ENCODE measurements at regions not wholly inside any gene's neighbourhood (a gene's known extent, or its start where the extent isn't known, plus 50 kb on each side); places are given as distances from the start of the nearest gene placed in this dataset.
A peak's percentile ranks its signal among the peaks of the same experiment; 100 is the strongest.

DNA sequence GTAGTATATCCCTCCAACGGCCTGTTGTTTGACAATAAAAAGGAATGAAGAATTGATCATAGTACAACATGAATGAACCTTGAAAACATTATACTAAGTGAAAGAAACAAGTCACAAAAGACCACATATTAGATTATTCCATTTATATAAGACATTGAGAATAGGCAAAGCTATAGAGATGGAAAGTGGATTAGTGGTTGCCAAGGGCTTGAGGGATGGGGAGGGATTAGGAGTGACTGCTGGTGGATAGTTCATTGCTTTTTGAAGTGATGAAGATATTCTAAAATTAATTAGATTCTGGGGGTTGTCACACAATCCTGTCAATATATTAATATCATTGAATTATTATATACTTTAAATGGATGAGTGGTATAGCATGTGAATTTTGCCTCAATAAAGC, 142.5 kb upstream of the DPT start:
- Histone ChIP-seq H3K4me3 (no peak overlapping the region), H3K36me3 (ENCODE audit: low read depth) (no peaks in the 10 kb centered on the region), H3K4me1 (ENCODE audit: low read depth) (no peaks in the 10 kb centered on the region), H3K9me3 (no peaks in the 10 kb centered on the region)
- no peak for ATAC-seq
- no peak for DNase-seq
- intact Hi-C loops (cut with DNase I, micrococcal nuclease): no loop called here
- TF ChIP-seq, protein P1, sequence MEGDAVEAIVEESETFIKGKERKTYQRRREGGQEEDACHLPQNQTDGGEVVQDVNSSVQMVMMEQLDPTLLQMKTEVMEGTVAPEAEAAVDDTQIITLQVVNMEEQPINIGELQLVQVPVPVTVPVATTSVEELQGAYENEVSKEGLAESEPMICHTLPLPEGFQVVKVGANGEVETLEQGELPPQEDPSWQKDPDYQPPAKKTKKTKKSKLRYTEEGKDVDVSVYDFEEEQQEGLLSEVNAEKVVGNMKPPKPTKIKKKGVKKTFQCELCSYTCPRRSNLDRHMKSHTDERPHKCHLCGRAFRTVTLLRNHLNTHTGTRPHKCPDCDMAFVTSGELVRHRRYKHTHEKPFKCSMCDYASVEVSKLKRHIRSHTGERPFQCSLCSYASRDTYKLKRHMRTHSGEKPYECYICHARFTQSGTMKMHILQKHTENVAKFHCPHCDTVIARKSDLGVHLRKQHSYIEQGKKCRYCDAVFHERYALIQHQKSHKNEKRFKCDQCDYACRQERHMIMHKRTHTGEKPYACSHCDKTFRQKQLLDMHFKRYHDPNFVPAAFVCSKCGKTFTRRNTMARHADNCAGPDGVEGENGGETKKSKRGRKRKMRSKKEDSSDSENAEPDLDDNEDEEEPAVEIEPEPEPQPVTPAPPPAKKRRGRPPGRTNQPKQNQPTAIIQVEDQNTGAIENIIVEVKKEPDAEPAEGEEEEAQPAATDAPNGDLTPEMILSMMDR (IDR thresholded peaks at IDR 0.05): no peak

DNA sequence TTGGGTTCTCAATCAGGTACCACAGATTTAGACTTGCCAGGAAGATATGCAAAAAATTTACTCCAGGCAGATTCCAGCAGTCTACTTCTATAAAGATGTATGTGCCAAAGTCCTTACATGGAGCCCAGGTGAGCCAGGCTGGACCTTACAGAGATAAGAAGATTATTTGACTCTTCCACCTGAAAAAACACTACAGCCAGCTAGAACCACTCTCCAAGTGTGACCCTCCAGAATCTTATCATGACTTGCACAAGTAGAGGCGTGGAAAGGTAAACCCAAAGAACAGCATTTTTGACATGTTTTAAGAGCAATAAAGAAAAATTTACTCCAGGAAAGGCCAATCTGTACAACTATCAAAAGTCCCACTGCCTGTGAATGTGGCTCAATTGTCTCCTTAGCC, 146.8 kb upstream of the DPT start:
- ATAC-seq: no peak
- intact Hi-C loops (cut with DNase I, micrococcal nuclease): no loop called here

DNA sequence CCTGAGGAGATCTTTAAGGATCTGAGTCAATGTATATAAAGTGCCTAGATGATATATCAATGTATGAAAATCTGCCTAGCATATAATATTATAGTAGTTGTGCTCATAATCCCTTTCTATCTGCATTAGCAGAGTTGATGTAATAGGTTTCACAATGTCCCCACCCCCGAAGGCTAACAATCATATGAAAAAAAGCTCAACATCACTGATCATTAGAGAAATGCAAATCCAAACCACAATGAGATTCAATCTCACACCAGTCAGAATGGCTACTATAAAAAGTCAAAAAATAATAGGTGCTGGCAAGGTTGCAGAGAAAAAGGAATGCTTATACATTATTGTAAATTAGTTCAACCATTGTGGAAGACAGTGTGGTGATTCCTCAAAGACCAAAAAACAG, 147.8 kb upstream of the DPT start:
- no peaks in the 10 kb centered on the region for H3K36me3 ChIP-seq (ENCODE audit: low read depth)
- H3K9me3 ChIP-seq: no peaks in the 10 kb centered on the region
- peaks cover 9% of the 10 kb centered on the region for H3K4me1 ChIP-seq (ENCODE audit: low read depth)
- TF ChIP-seq, protein P1 (IDR thresholded peaks at IDR 0.05): no peak
- ATAC-seq: no peak
- H3K4me3 ChIP-seq: no peak overlapping the region
- intact Hi-C loops (cut with DNase I, micrococcal nuclease): no loop called here
- no peak for DNase-seq

More for the DNA sequence above, 146.8 kb upstream of the DPT start:
- TF ChIP-seq, protein P1 (IDR thresholded peaks at IDR 0.05): no peak
- H3K36me3 ChIP-seq (ENCODE audit: low read depth): no peaks in the 10 kb centered on the region
- no peak overlapping the region for H3K4me3 ChIP-seq
- H3K4me1 ChIP-seq (ENCODE audit: low read depth): peaks cover 9% of the 10 kb centered on the region
- no peaks in the 10 kb centered on the region for H3K9me3 ChIP-seq
- DNase-seq: no peak

DNA sequence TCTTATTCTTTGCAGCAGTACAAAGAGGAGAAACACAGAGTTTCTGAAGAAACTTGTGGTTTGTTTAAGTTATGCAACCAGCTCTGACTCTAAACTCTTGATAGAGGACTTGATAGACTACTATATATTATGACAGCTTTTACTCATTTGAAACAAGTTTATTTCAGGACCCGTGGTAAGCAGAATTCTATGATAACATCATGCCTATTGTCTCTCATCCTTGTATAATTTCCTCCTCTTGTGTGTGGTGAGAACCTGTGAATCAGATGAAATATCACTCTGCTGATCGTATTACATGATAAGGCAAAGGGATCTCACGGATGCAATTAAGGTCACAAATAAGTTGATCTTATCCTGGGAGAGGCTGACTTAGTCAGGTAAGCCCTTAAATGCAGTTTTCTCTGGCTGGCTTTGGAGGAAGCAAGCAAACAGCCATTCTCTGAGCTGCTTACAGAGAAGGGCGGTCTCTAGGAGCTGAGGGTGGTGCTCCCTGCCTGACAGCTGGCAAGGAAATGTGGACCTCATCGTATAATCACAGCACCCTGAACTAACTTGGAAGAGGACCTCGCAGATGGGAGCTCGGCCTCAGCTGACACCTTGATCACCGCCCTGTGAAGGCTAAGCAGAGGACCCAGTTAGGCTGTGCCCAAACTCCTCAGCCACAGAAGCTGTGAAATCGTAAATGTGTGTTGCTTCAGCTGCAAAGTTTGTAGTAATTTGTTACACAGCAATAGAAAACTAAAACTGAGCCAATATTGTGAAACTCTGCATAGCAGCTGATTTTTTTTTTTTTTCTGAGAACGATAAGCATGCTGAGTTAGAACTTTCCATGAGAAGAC, 151.1 kb upstream of the DPT start:
- H3K4me1 ChIP-seq (ENCODE audit: low read depth): peaks cover 9% of the 10 kb centered on the region
- H3K9me3 ChIP-seq: no peaks in the 10 kb centered on the region
- DNase-seq: peak; percentile 38 to 53 (median 46)
- TF ChIP-seq, protein P1 (IDR thresholded peaks at IDR 0.05): no peak
- ATAC-seq: peak; percentile 97
- intact Hi-C loops (cut with DNase I, micrococcal nuclease): no loop called here
- no peak overlapping the region for H3K4me3 ChIP-seq
- no peaks in the 10 kb centered on the region for H3K36me3 ChIP-seq (ENCODE audit: low read depth)

DNA sequence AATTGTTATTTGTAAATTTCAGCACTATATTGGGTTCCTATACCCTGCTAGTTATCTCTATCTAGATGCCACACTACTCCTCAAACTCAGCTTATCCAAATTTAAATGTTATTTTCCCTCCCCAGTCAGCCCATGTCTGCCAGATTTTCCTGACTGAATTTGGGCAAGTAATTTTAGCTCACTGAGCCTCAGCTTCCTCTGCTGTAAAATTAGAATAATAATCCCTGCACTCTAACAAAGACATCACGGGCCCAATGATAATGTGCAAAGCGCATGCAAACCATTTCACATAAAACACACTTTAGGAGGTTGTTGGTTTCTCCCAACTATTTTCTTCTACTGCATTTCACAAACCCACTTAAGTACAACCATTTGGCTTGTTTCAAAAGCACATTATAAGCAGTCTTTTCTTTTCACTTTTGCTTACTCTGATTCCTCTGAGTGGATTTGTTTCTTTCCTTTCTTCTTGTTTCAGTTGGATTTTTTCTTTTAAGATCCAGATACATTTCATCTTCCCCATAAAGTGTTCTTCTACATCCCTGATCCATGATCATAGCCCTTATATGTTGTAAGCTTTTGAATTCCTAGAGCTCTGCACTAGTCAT, 152.8 kb upstream of the DPT start:
- Histone ChIP-seq H3K9me3 (no peaks in the 10 kb centered on the region), H3K36me3 (ENCODE audit: low read depth) (no peaks in the 10 kb centered on the region), H3K4me1 (ENCODE audit: low read depth) (peaks cover 9% of the 10 kb centered on the region), H3K4me3 (no peak overlapping the region)
- no peak for DNase-seq
- TF ChIP-seq, protein P1 (IDR thresholded peaks at IDR 0.05): no peak
- ATAC-seq: no peak
- intact Hi-C loops (cut with DNase I, micrococcal nuclease): no loop called here

Data from mucosa of descending colon (tissue), 3 donors.